ENCODE measurements at regions not wholly inside any gene's neighbourhood (a gene's known extent, or its start where the extent isn't known, plus 50 kb on each side); places are given as distances from the start of the nearest gene placed in this dataset.

- no peak for DNase-seq (ENCODE audit: low read depth)
- TF ChIP-seq CTCF (IDR thresholded peaks at IDR 0.05; ENCODE audit: low read length, missing control alignments), result no peak
- no peak overlapping the region for H3K4me3 ChIP-seq (replicated peaks; ENCODE audit: low read depth, low read length)
These were observed 130.4 kb downstream of the C11orf87 start for GRCh38 chr11:109552376-109552775.

GRCh38 chr11:109553284-109553683 lies 131.3 kb downstream of the C11orf87 start:
- H3K4me3 ChIP-seq (replicated peaks; ENCODE audit: low read depth, low read length), result no peak overlapping the region
- no peak for TF ChIP-seq CTCF (IDR thresholded peaks at IDR 0.05; ENCODE audit: low read length, missing control alignments)
- DNase-seq (ENCODE audit: low read depth), result no peak

- DNase-seq (ENCODE audit: low read depth), result no peak
These were observed 133.0 kb downstream of the C11orf87 start for GRCh38 chr11:109554951-109555350.

GRCh38 chr11:109564241-109564640 lies 142.3 kb downstream of the C11orf87 start:
- TF ChIP-seq CTCF (IDR thresholded peaks at IDR 0.05; ENCODE audit: low read length, missing control alignments), result no peak
- DNase-seq (ENCODE audit: low read depth), result no peak
- H3K4me3 ChIP-seq (replicated peaks; ENCODE audit: low read depth, low read length), result no peak overlapping the region

More at GRCh38 chr11:109554951-109555350, 133.0 kb downstream of the C11orf87 start:
- TF ChIP-seq CTCF (IDR thresholded peaks at IDR 0.05; ENCODE audit: low read length, missing control alignments), result no peak
- H3K4me3 ChIP-seq (replicated peaks; ENCODE audit: low read depth, low read length), result no peak overlapping the region

GRCh38 chr11:109582470-109582869 lies 160.5 kb downstream of the C11orf87 start:
- no peak for TF ChIP-seq CTCF (IDR thresholded peaks at IDR 0.05; ENCODE audit: low read length, missing control alignments)
- no peak overlapping the region for H3K4me3 ChIP-seq (replicated peaks; ENCODE audit: low read depth, low read length)
- no peak for DNase-seq (ENCODE audit: low read depth)

- no peak overlapping the region for H3K4me3 ChIP-seq (replicated peaks; ENCODE audit: low read depth, low read length)
- no peak for DNase-seq (ENCODE audit: low read depth)
- TF ChIP-seq CTCF (IDR thresholded peaks at IDR 0.05; ENCODE audit: low read length, missing control alignments), result no peak
These were observed 162.3 kb downstream of the C11orf87 start for GRCh38 chr11:109584001-109584972.
